VCaP (cell line): ENCODE measurements at regions not wholly inside any gene's neighbourhood (a gene's known extent, or its start where the extent isn't known, plus 50 kb on each side); places are given as distances from the start of the nearest gene placed in this dataset.

Experiments
- H3K27ac ChIP-seq: fragments of 450-650 bp; 2 replicates; pipeline ENCODE4 v1.5.1; 2017
- TF ChIP-seq, protein P1 (sequence below): fragments of 450-650 bp; conservative IDR thresholded peaks from 2 replicates; pipeline ENCODE4 v1.5.1; 2017; ENCODE audit warnings: mild to moderate bottlenecking, moderate library complexity

DNA sequence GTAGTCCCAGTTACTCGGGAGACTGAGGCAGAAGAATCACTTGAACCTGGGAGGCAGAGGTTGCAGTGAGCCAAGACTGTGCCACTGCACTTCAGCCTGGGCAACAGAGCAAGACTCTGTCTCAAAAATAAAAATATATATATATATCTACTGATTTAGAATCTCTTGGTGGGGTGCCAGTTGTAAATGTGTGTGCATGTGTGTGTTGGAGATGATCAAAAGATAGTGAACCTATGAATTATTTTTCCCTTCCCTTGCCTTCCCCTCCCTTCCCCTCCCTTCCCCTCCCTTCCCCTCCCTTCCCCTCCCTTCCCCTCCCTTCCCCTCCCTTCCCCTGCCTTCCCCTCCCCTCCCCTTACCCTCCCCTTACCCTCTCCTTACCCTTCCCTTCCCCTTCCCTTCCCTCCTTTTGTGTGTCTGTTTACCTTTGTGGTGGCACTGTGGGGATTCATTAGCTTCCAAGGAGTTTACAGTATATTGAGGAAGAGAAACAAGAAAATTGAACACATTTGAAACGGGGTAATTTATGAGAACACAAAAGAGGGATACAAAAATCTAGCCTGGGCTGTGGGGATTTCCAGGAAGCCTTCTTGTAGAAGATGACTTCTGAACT, 281.5 kb upstream of the DPPA4 start:
- TF ChIP-seq, protein P1, sequence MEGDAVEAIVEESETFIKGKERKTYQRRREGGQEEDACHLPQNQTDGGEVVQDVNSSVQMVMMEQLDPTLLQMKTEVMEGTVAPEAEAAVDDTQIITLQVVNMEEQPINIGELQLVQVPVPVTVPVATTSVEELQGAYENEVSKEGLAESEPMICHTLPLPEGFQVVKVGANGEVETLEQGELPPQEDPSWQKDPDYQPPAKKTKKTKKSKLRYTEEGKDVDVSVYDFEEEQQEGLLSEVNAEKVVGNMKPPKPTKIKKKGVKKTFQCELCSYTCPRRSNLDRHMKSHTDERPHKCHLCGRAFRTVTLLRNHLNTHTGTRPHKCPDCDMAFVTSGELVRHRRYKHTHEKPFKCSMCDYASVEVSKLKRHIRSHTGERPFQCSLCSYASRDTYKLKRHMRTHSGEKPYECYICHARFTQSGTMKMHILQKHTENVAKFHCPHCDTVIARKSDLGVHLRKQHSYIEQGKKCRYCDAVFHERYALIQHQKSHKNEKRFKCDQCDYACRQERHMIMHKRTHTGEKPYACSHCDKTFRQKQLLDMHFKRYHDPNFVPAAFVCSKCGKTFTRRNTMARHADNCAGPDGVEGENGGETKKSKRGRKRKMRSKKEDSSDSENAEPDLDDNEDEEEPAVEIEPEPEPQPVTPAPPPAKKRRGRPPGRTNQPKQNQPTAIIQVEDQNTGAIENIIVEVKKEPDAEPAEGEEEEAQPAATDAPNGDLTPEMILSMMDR, result no peak
- H3K27ac ChIP-seq, result no peak overlapping the region

DNA sequence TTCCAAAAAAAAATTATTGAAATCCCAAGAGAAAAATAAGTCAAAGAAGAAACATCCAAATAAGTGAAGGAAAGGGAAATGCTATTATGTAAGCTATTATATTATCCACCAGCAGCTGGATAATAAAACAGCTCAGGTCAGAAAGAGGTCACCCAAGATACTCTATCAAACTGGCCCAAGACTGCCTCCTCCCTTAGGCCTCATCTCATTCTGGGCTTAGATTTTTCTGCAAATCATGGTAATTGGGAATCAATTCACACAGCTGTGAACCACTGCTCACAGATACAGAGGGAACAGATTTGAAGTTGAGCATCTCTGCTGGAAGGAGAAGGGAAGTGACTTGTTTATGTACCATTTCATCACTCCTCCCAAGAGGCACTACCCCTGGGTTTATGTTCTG, 294.6 kb upstream of the DPPA4 start:
- H3K27ac ChIP-seq, result no peak overlapping the region
- TF ChIP-seq, protein P1, result no peak

DNA sequence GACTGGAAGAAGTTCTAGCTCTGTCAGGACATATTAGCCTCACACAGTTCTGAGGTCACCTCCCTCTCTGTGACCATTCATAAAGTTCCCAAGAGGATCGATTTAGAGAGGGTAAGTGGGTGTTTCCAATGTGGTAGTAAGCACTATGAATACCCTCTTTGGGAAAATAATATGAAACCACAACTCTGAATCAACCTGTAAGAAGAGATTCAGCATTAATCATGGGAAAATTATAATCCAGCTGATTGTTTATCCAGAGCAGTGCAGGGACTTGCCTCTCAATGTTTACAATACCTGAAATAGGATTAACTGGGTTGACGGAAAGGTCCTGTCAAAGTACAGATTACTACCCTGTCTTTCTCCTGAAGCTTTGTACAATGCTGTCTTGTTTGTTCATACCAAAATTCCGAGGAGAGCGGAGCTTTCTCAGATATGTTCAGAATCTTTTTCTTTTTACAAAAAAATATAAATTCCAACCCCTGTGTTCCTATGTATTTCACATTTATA, 302.9 kb upstream of the DPPA4 start:
- TF ChIP-seq, protein P1, result no peak
- H3K27ac ChIP-seq, result no peak overlapping the region

DNA sequence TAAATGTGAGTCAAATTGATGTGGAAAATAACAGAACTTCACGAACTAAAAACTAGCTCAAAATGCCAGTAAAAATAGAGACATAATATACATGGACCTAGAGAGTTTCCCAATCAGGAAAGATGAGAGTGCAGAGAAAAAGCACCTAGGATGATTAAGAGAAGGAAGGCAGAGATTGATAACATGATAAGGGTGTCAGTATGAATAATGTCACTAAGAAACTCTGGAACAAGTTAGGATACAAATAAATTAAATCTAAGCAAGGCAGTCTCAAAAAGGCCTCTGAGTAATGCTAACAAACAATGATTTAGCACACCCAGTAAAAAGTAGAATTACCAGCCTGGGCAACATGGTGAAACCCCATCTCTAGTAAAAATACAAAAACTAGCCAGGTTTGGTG, 304.7 kb upstream of the DPPA4 start:
- no peak overlapping the region for H3K27ac ChIP-seq
- TF ChIP-seq, protein P1, result no peak

DNA sequence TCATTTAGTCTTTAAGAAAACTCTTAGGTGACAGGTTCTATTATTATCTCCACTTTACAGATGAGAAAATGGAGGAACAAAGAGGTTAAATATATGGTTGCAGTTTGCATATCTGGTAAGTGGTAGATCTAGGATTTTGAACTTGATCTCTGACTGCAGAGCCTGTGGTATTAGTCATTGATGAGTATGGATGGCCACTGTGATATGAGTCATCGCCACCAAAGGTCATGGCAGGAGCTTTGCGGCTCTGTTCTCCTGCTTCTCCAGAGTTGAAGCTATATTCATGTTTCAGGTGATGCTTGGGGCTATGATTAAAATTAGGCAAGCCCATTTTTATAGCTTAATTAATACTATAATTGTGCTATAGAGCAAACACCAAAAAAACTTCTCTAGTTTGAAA, 306.2 kb upstream of the DPPA4 start:
- TF ChIP-seq, protein P1, result no peak
- H3K27ac ChIP-seq, result no peak overlapping the region

DNA sequence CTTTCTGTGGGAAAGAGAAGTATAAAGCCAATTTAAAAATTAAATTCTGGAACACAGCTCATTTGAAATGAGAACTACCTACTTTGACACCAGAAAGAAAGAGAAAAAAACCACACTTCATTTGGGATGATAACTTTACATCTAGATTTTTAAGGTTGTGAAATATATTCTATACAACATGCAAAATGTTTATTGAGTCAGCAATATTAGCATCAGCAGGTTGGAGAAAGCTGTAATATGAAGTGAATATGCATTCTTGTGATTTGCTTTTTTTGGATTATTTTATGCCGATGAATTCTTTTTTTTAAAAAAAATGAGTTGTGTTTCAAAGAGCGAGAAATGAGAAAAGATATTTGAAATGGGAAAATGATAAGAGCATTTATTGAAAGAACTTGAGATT, 307.0 kb upstream of the DPPA4 start:
- TF ChIP-seq, protein P1, result no peak
- no peak overlapping the region for H3K27ac ChIP-seq

DNA sequence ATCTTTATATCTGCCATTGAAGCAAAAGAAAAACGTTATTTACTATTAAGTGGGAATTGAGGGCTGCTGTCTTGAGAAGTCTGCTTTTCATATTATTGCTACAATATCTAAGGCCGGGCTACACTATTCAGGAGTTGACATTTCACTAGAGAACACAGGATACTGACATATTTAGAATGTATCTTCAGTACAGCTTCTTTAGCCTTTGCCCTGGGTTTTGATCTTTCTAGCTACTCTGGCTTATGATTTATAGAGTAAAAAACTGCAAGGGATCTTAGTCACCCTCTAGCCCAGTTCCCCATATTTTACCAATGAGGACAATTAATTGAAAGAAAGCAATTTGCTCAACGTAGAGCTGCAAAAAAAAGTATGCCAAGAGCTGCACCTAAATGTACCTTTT, 307.4 kb upstream of the DPPA4 start:
- H3K27ac ChIP-seq, result no peak overlapping the region
- TF ChIP-seq, protein P1, result no peak
